T-helper 1 cell (primary cell): ENCODE measurements at regions not wholly inside any gene's neighbourhood (a gene's known extent, or its start where the extent isn't known, plus 50 kb on each side); places are given as distances from the start of the nearest gene placed in this dataset.
A peak's percentile ranks its signal among the peaks of the same experiment; 100 is the strongest.
"Not testable (repeated sequence)": the region's sequence is repeated elsewhere in the genome, so short reads cannot be mapped to it uniquely, and the experiment has no call there.

Source experiments
- DNase-seq, 5 donors: peaks; one replicate each; pipeline ENCODE4 v3.0.0-alpha.2; 2012 to 2020

DNA sequence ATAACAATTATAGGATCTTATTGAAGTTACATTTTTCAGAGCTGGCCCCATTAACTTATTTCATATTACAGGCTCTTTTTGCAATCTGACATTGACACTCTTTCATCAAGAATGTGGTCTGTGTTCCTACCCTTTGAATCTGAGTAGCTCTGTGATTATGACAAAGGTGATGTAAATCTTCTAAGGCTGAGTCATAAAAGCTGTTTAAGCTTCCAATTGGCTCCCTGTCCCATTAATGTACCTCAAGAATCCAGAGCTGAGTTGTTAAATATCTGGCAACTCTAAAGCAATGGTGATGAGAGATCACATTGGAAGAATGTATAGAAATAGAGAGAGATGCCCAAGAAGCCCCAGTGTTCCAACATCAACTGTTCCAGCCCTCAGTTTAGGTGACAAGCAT is 178.5 kb upstream of the DEPDC1 start:
- DNase-seq: no peak

DNA sequence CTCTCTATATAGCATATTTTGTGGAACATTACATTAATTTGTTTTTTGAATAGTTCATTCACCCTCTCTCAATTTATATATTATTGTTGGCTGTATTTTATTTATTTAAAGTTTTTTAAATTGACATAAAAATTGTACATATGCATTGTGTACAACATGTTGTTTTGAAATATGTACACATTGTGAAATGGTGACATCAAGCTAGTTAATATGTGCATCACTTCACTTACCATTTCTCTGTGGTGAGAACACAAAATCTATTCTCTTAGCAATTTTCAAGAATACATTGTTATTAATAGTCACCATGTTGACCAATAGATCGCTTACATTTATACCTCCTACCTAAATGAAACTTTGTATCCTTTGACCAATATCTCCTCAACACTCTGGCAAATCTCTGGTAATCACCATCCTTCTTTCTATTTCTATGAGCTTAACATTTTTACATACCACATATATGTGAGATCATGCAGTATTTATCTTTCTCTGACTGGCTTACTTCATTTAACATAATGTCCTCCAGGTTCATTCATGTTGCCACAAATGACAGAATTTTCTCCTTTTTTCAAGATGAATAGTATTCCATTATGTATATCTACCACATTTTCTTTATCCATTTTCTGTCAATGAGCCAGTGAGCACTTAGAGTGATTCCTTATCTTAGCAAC is 180.9 kb upstream of the DEPDC1 start:
- DNase-seq: no peak

GRCh38 chr1:68696221-68696620 is 199.3 kb upstream of the DEPDC1 start:
- DNase-seq: no peak

- no peak for DNase-seq
Measured at GRCh38 chr1:68703921-68704354, 207.1 kb upstream of the DEPDC1 start.

GRCh38 chr1:68704800-68705443 is 208.0 kb upstream of the DEPDC1 start:
- DNase-seq: no peak

DNA sequence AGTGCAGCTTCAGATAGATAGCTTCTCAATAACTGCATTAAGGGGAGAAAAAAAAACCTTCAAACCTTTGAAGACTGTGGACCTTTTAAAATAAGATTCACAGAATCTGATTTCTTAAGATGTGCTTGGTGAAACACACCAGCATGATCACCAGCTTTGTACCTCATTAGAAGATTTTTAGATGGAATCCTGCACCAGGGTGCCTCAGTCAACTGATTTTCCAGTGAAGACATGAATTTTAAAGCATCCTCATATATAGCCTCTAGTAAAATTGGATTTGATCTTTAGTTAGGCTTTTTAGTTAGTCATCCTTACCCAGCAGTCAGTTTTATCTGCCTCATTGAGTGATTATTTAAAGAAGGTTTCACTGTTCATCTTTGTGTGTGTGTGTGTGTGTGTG is 208.6 kb upstream of the DEPDC1 start:
- DNase-seq: no peak

DNA sequence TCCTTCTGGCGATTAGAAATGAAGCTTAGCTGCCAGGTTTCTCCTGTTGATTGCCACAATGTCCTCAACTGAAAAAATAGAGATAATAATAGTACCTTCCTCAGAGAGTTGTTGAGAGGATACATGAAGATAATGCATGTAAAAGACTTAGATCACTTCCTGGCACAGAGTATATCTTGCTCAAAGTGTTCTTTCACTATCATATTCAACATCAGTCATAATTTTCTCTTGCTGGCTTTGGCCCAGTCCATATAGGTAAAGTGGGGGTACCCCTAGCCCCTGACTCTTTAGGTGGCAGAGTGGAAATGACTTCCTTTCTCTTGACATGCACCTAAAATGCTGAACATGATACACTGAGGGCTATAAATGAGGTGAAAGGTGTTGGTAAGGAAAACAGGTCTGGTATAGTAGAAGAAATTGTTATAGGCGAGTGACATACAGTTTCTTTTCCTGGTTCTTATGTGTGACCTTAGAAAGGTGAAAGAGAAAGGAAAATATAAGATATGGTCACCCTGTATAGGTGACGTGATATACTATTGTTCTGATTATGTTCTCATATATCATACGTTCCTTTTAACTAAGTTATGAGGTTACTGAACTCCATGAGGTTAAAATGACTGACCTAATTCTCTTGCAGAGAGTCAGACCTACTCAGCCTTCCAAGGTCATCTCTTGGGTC is 209.9 kb upstream of the DEPDC1 start:
- DNase-seq: no peak

DNA sequence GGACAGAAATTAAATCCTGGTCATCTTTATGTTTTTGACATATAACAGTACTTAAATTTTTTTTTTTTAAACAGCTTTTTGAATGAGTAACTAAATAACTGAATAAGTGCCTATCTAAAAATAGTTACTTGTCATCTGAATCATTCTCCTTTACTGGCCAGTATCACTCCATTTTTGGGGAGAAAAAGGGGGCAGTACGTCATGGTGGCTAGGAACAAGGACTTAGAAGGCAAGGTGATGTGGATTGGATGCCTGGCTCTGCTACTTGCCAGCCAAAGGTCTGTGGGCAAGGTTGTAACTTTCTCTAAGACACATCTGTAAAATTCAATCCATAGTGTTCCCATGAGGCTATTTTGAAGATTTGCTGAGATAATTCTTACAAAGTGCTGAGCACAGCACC is 220.4 kb upstream of the DEPDC1 start:
- no peak for DNase-seq

- DNase-seq: no peak
Measured at GRCh38 chr1:68720476-68720875, 223.6 kb upstream of the DEPDC1 start.

DNA sequence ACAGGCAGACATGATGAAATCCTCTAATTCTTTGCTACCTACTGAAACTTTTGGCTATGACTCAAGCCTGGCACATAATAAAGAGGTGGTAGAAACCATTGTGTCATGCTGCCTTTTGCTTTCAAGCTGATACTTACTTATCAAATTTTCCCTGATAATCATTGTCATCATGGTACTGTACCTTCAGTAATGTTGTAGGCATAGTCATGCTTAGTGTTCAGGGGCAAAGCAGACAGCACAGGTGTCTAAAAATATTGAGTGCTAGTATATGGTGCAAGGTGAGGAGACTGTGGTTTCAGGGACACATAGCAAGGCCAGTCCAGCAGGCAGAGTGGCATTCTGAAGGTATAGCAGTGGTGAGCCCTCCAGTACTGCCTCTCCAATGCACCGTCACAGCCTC is 226.9 kb upstream of the DEPDC1 start:
- DNase-seq: no peak

- DNase-seq: no peak
Measured at GRCh38 chr1:68725001-68725752, 228.3 kb upstream of the DEPDC1 start.

- DNase-seq: not testable (repeated sequence)
Measured at GRCh38 chr1:68739486-68739885, 242.6 kb upstream of the DEPDC1 start.

GRCh38 chr1:68745011-68745410 is 248.1 kb upstream of the DEPDC1 start:
- no peak for DNase-seq

DNA sequence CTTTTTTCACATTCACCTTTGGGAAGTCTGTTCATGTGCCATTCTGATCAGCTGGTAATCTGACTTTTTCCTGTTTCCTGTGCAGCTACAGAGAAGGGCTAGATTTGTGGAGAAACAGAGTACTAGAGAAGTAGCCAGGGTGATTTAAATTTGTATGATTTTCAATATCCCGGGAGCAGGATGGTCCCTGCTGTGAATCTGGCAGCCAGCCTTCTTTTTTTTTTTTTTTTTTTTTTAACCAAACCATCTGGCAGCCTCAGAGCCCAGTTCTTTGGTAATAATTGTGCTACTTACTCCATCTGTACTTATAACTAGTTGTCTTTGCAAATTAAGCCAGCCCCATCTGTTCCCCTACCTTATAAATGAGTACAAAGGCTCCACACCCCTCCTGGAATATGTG is 248.6 kb upstream of the DEPDC1 start:
- DNase-seq: no peak

GRCh38 chr1:68746378-68746777 is 249.5 kb upstream of the DEPDC1 start:
- no peak for DNase-seq

DNA sequence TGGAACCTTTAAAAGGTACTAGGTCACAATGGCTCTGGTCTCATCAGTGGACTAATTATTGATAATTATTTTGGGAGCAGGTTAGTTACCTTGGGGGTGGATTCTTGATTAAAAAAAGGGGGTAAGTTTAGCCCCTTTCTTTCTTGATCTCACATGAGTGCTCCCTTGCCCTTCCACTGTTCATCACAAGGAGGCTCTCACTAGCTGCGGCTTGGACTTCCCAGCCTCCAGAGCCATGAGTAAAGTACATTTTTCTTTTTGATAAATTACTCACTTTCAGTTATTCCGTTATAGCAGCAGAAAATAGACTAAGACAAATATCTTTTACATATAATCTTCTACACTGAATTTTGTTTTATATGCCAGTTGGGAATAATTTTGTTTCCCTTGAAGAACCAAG is 254.8 kb upstream of the DEPDC1 start:
- no peak for DNase-seq

DNA sequence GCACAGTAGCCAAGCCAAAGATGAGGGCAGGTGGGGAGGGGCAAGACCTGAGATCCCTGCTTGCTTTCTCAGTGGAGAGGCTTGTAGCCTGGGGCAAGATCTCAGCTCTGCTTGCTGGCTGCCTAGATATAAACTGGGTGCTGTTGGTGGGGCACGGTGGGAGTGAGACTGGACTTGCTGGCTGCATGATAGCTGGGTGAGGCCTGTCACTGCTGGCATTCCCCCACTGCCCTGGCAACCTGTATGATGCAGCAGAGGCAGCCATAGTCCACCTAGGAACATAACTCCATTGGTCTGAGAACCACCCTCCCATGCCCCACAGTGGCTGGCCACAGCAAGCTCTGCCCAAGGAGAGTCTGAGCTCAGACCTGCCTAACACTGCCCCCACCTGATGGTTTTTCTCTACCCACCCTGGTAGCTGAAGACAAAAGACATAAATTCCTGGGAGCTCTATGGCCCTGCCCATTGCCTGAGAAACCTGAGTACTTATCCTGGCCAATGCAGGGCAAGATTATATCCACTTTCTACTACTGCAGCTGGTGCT is 261.9 kb upstream of the DEPDC1 start:
- no peak for DNase-seq

DNA sequence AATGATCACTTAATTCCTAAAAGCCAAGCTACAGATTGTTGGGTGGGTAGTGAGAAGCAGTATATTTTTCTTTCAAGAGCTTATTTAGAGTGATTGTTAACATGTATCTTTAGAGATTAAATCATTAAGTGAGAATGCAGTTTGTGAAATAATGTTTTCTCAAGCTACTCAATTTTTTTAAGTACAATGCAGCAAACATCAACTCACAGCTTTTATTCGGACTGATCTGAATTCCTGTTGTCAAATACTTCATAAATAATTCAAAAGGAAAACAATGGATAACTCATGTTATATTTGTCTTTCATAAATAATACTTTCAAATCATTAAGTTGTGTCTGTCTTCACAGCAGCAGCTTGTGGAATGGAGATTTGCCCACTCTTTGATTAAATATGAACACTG is 271.1 kb upstream of the DEPDC1 start:
- no peak for DNase-seq

DNA sequence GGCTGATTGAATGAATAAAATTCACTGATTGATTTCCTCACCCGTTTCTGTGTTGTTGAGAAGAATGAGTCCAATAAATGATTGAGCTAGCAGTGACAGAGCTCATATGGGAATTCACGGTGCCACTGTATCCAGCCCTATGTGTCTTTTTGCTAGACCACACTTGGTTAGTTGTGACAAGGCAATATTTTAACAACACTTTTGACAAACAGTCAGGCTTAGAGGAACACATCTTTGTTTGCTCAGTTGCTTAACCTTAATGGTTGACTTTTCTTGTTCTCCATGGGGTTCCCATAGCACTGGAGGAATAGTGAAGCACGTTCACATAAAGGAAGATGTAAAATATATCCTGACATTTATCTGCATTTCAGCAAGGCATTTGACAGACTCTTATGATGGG is 273.9 kb upstream of the DEPDC1 start:
- no peak for DNase-seq

- peak in 1 of 5 donors; percentile 8 for DNase-seq
Measured at GRCh38 chr1:68777851-68778250, 281.0 kb upstream of the DEPDC1 start.

DNA sequence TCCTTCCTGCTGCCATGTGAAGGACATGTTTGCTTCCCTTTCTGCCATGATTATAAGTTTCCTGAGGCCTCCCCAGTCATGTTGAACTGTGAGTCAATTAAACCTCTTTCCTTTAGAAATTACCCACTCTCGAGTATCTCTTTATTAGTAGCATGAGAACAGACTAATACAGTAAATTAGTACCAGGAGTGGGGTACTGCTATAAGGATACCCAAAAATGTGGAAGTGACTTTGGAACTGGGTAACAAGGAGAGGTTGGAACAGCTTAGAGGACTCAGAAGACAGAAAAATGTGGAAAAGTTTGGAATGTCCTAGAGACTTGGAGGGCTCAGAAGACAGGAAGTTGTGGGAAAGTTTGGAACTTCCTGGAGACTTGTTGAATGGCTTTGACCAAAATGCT is 283.0 kb upstream of the DEPDC1 start:
- DNase-seq: not testable (repeated sequence)

DNA sequence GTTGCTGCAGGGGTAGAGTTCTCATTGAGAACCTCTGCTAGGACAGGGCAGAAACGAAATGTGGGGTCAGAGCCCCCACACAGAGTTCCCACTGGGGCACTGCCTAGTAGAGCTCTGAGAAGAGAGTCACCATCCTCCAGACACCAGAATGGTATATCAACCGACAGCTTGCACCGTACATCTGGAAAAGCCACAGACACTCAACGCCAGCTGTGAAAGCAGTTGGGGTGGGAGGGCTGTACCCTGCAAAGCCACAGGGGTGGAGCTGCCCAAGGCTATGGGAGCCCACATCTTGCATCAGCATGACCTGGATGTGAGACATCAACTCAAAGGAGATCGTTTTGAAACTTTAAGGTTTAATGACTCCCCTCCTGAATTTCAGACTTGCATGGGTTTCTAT is 284.0 kb upstream of the DEPDC1 start:
- DNase-seq: no peak

GRCh38 chr1:68782890-68783289 is 286.0 kb upstream of the DEPDC1 start:
- DNase-seq: no peak
